K562 (cell line): ENCODE measurements at regions not wholly inside any gene's neighbourhood (a gene's known extent, or its start where the extent isn't known, plus 50 kb on each side); places are given as distances from the start of the nearest gene placed in this dataset.

Experiments
- ATAC-seq: fragments of 200-7000 bp; cut with Tn5 transposase; 3 replicates; pipeline ENCODE4 v1.9.1; 2020; ENCODE audit warnings: moderate library complexity
- BruUV-seq: library from RNA; stranded (reverse); fragments of 400-500 nt; replicated peaks from 2 replicates; lab custom pipeline; 2021; lab: Mats Ljungman, UMichigan
- CTCF ChIA-PET: fragments of 300-600 bp; formaldehyde crosslinking; extraction: SDS; loops from one replicate; lab custom pipeline; 2021; ENCODE audit warnings: low intra/inter-chr PET ratio; lab: Yijun Ruan, JAX
- POLR2A ChIA-PET: fragments of 300-600, 350-650 bp; sonication (Branson Sonifier 250); formaldehyde crosslinking; extraction: SDS; loops from one replicate; lab custom pipeline; 2021; ENCODE audit warnings: antibody characterized with exemption, inconsistent platforms; lab: Yijun Ruan, JAX
- DNase-seq, 4 experiments: peaks; one replicate each; pipeline versions ENCODE4 v3.0.0 to v3.0.0-alpha.2; 2011 to 2018; ENCODE audit warnings: low spot score in 3 of 4, mixed read lengths in 3 of 4; ENCODE audit errors: extremely low read depth in 1 of 4
- FAIRE-seq: peaks from 2 replicates; lab custom pipeline; 2011; peaks lifted over from hg19 to GRCh38; lab: Jason Lieb, UNC
- H2AFZ ChIP-seq: 2 replicates; pipeline ENCODE4 v1.6.0; 2011; ENCODE audit warnings: low read depth, low read length, control low read depth, inconsistent platforms
- H3K27ac ChIP-seq: fragments of 200-600 bp; 3 replicates; pipeline ENCODE4 v1.8.0; 2011; ENCODE audit warnings: low read depth, mild to moderate bottlenecking, control low read depth, inconsistent platforms, low read length, moderate library complexity, mixed read lengths; ENCODE audit errors: extremely low read depth
- H3K27me3 ChIP-seq, 2 experiments: fragments of 300-600 bp in 1 of 2; 2 replicates in 1 of 2; 3 replicates in 1 of 2; pipeline versions ENCODE4 v1.6.0 to v1.8.0; 2011; ENCODE audit warnings: inconsistent platforms in 2 of 2, low read length in 2 of 2, mild to moderate bottlenecking in 1 of 2, mixed read lengths in 1 of 2, moderate library complexity in 1 of 2; ENCODE audit not compliant: control insufficient read depth in 2 of 2, insufficient read depth in 2 of 2
- H3K36me3 ChIP-seq: fragments of 300-600 bp; 3 replicates; pipeline ENCODE4 v1.8.0; 2011; ENCODE audit warnings: mild to moderate bottlenecking, low read length, inconsistent platforms; ENCODE audit not compliant: control insufficient read depth, insufficient read depth
- H3K4me1 ChIP-seq, 2 experiments: fragments of 200-600 bp in 1 of 2; replicated peaks in 1 of 2; 2 replicates in 1 of 2; 3 replicates in 1 of 2; pipeline versions ENCODE4 v1.5.1 to v1.8.0; 2011; ENCODE audit warnings: inconsistent platforms in 2 of 2, low read length in 2 of 2, mild to moderate bottlenecking in 1 of 2, mixed read lengths in 1 of 2, moderate library complexity in 1 of 2; ENCODE audit not compliant: control insufficient read depth in 2 of 2, insufficient read depth in 2 of 2
- H3K4me2 ChIP-seq: 2 replicates; pipeline ENCODE4 v1.6.1; 2011; ENCODE audit warnings: low read length, control low read depth, inconsistent platforms, mixed read lengths; ENCODE audit not compliant: insufficient read depth
- H3K4me3 ChIP-seq: fragments of 200-600 bp; sonication (generic), shearing (Covaris generic); 2 replicates; pipeline ENCODE4 v1.5.1; 2016; ENCODE audit warnings: control low read depth, inconsistent platforms
- H3K79me2 ChIP-seq: fragments of 200-600 bp; 3 replicates; pipeline ENCODE4 v1.8.0; 2011; ENCODE audit warnings: low read length, inconsistent platforms; ENCODE audit not compliant: control insufficient read depth, insufficient read depth
- H3K9ac ChIP-seq, 2 experiments: 2 replicates each; pipeline versions ENCODE4 v1.6.0 to v1.6.1; 2011; ENCODE audit warnings: low read depth in 2 of 2, low read length in 2 of 2, control low read depth in 1 of 2, inconsistent platforms in 1 of 2, mild to moderate bottlenecking in 1 of 2, mixed read lengths in 1 of 2; ENCODE audit not compliant: insufficient read depth in 1 of 2
- H3K9me1 ChIP-seq: one replicate; pipeline ENCODE4 v1.6.0; 2011; ENCODE audit warnings: inconsistent platforms, mild to moderate bottlenecking, low read length, moderate library complexity; ENCODE audit not compliant: control insufficient read depth, insufficient read depth
- H3K9me3 ChIP-seq: replicated peaks from 2 replicates; pipeline ENCODE4 v1.5.1; 2011; ENCODE audit warnings: low read depth, low read length, inconsistent platforms; ENCODE audit not compliant: control insufficient read depth, insufficient read depth
- H4K20me1 ChIP-seq: replicated peaks from 2 replicates; pipeline ENCODE4 v1.6.1; 2011; ENCODE audit warnings: low read length, inconsistent platforms, mixed read lengths; ENCODE audit not compliant: control insufficient read depth, insufficient read depth
- DEAF1 ChIP-seq: fragments of 450-650 bp; formaldehyde crosslinking; IDR thresholded peaks from 2 replicates; pipeline ENCODE4 v1.4.0; 2020; ENCODE audit warnings: mild to moderate bottlenecking, moderate library complexity
- GATA2 ChIP-seq: sonication (generic); formaldehyde crosslinking; IDR thresholded peaks from 2 replicates; pipeline ENCODE4 v1.4.0; 2020; ENCODE audit warnings: mild to moderate bottlenecking, missing genetic modification reagents
- GATAD2B ChIP-seq: fragments of 450-650 bp; IDR thresholded peaks from 2 replicates; pipeline ENCODE4 v1.6.1; 2017; ENCODE audit warnings: mild to moderate bottlenecking, borderline replicate concordance
- JUN ChIP-seq, 2 experiments: sonication (generic) in 1 of 2; formaldehyde crosslinking in 1 of 2; IDR thresholded peaks; 2 replicates each; pipeline versions ENCODE4 v1.6.1 to v1.8.0; 2012 to 2022; ENCODE audit warnings: borderline replicate concordance in 2 of 2, mild to moderate bottlenecking in 2 of 2, improper control_type of control experiment in 1 of 2, low read depth in 1 of 2, low read length in 1 of 2, missing genetic modification reagents in 1 of 2
- KLF13 ChIP-seq: fragments of 450-650 bp; IDR thresholded peaks from 2 replicates; pipeline ENCODE4 v1.6.1; 2016; ENCODE audit warnings: missing genetic modification characterization, low read depth, mild to moderate bottlenecking, missing compliant biosample characterization, moderate library complexity, borderline replicate concordance
- POLR2A ChIP-seq: fragments of 450-650 bp; conservative IDR thresholded peaks from 2 replicates; pipeline ENCODE4 v1.6.1; 2016
- ZNF436 ChIP-seq: fragments of 250-450, 450-650 bp; sonication (Bioruptor Pico); formaldehyde crosslinking; IDR thresholded peaks from 2 replicates; pipeline ENCODE4 v1.7.0; 2020; ENCODE audit warnings: mild to moderate bottlenecking
- WGBS: fragments of 100-300 bp; shearing (Covaris generic); methylation state at CpG from one replicate; pipeline ENCODE4 v1.1.6; 2016; ENCODE audit warnings: low coverage, mixed read lengths; ENCODE audit not compliant: insufficient coverage; ENCODE audit errors: missing lambda C conversion rate; 5-methylcytosine and 5-hydroxymethylcytosine counted together
- in situ Hi-C: fragments of 300-500 bp; cut with MboI; formaldehyde crosslinking; loops from 4 replicates; pipeline ENCODE4 v1.15.0; 2018; ENCODE audit warnings: inconsistent platforms, mixed read lengths
- intact Hi-C: fragments of 100-400 bp; cut with micrococcal nuclease; formaldehyde crosslinking; loops from 2 replicates; pipeline ENCODE4 v1.14.2; 2022
- TF ChIP-seq, protein P1 (sequence below): sonication (generic); formaldehyde crosslinking; IDR thresholded peaks from 2 replicates; pipeline ENCODE4 v1.5.0; 2020; ENCODE audit warnings: missing genetic modification reagents

DNA sequence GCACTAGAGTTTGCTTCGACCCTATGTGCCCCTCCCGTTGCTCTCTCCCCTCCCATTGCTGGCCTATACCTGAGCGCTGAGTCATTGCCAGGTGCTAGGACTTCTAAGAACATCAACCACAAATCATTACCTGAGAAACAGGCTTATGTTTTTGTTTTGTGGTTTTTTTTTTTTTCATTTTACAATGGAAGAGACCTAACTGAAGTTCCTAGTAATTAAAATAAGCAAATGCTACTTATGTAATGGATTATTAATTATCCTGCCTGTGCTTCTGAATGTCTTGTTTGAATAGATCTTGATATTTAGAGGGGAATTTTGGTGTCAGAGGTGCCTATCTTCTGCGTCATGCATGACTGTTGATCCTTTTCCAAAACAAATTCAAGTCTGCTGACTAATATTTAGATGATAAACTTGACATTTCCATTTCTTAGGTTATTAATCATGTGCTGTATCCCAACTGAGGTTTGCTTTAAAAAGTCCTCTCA, 275.4 kb upstream of the CPEB2 start:
- H3K4me2 ChIP-seq: no peak overlapping the region
- in situ Hi-C loops (no loop called here), intact Hi-C loops (no loop called here)
- no peaks in the 10 kb centered on the region for H4K20me1 ChIP-seq
- H3K4me3 ChIP-seq: no peak overlapping the region
- ChIA-PET POLR2A (no interaction called here), CTCF (no interaction called here)
- H3K27ac ChIP-seq: no peak overlapping the region
- no peak for TF ChIP-seq JUN (IDR thresholded peaks at IDR 0.05; ENCODE audit: borderline replicate concordance, low read depth, low read length)
- TF ChIP-seq JUN (CRISPR knock-in tag; IDR thresholded peaks at IDR 0.05; ENCODE audit: borderline replicate concordance): no peak
- no peak for TF ChIP-seq GATAD2B
- no peak for TF ChIP-seq KLF13 (tag)
- TF ChIP-seq POLR2A: no peak
- no peak for TF ChIP-seq ZNF436
- no peak for TF ChIP-seq GATA2 (CRISPR knock-in tag)
- no peak for TF ChIP-seq DEAF1 (CRISPR knock-in tag)
- TF ChIP-seq, protein P1, sequence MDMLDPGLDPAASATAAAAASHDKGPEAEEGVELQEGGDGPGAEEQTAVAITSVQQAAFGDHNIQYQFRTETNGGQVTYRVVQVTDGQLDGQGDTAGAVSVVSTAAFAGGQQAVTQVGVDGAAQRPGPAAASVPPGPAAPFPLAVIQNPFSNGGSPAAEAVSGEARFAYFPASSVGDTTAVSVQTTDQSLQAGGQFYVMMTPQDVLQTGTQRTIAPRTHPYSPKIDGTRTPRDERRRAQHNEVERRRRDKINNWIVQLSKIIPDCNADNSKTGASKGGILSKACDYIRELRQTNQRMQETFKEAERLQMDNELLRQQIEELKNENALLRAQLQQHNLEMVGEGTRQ (CRISPR knock-in tag): no peak
- ATAC-seq (no peak), FAIRE-seq (no peak), DNase-seq (no peak)
- no peaks in the 10 kb centered on the region for H3K9me3 ChIP-seq
- no peaks in the 10 kb centered on the region for H3K4me1 ChIP-seq
- no TSS peak for BruUV-seq
- 4% methylated on average over 4 of the region's 4 CpGs for WGBS
- H3K9me1 ChIP-seq: no peaks in the 10 kb centered on the region
- H3K79me2 ChIP-seq: no peaks in the 10 kb centered on the region
- H3K9ac ChIP-seq: no peak overlapping the region
- no peaks in the 10 kb centered on the region for H3K36me3 ChIP-seq
- no peaks in the 10 kb centered on the region for H3K27me3 ChIP-seq
- no peak overlapping the region for H2AFZ ChIP-seq
